ENCODE measurements at regions not wholly inside any gene's neighbourhood (a gene's known extent, or its start where the extent isn't known, plus 50 kb on each side); places are given as distances from the start of the nearest gene placed in this dataset.

GRCh38 chr2:81996332-81996731 is 1691.8 kb upstream of the LRRTM1 start:
- TF ChIP-seq POLR2AphosphoS5 (IDR thresholded peaks at IDR 0.05) (no peak), CTCF (IDR thresholded peaks at IDR 0.05) (no peak), POLR2A (IDR thresholded peaks at IDR 0.05) (no peak)

Measured in breast epithelium (tissue), 3 donors.